GM12878 (cell line): ENCODE measurements at regions not wholly inside any gene's neighbourhood (a gene's known extent, or its start where the extent isn't known, plus 50 kb on each side); places are given as distances from the start of the nearest gene placed in this dataset.
A peak's percentile ranks its signal among the peaks of the same experiment; 100 is the strongest.

ENCODE experiments used
- CBFB ChIP-seq: IDR thresholded peaks from 2 replicates; pipeline ENCODE4 v1.6.1; 2016; ENCODE audit warnings: antibody characterized with exemption, low read depth
- CHD2 ChIP-seq: IDR thresholded peaks from 2 replicates; pipeline ENCODE4 v1.6.1; 2011; ENCODE audit warnings: low read depth, low read length, improper control_type of control experiment, borderline replicate concordance
- CTCF ChIP-seq, 3 experiments: IDR thresholded peaks in 2 of 3; conservative IDR thresholded peaks in 1 of 3; 2 replicates each; pipeline ENCODE4 v1.5.1; 2011; ENCODE audit warnings: low read depth in 3 of 3, low read length in 3 of 3, mild to moderate bottlenecking in 3 of 3, control low read depth in 2 of 3, moderate library complexity in 2 of 3, inconsistent platforms in 1 of 3, mixed read lengths in 1 of 3; ENCODE audit not compliant: control insufficient read depth in 2 of 3, insufficient read depth in 1 of 3; ENCODE audit errors: extremely low read depth in 1 of 3
- EED ChIP-seq: sonication (generic); IDR thresholded peaks from 2 replicates; pipeline ENCODE4 v1.6.1; 2016; ENCODE audit warnings: antibody characterized with exemption, low read depth
- HDAC6 ChIP-seq: fragments of 200-600 bp; sonication (generic); IDR thresholded peaks from one replicate; pipeline ENCODE4 v1.8.0; 2017; ENCODE audit warnings: antibody characterized with exemption; ENCODE audit not compliant: unreplicated experiment
- HDGF ChIP-seq: fragments of 450-650 bp; IDR thresholded peaks from 2 replicates; pipeline ENCODE4 v1.6.1; 2016; ENCODE audit warnings: antibody characterized with exemption
- IKZF1 ChIP-seq: fragments of 450-650 bp; conservative IDR thresholded peaks from 2 replicates; pipeline ENCODE4 v1.6.1; 2017; ENCODE audit warnings: antibody characterized with exemption, mild to moderate bottlenecking
- IRF3 ChIP-seq: fragments of 450-650 bp; IDR thresholded peaks from 2 replicates; pipeline ENCODE4 v1.6.1; 2014; ENCODE audit warnings: mild to moderate bottlenecking
- KAT2A ChIP-seq: conservative IDR thresholded peaks from 2 replicates; pipeline ENCODE4 v1.6.1; 2011; ENCODE audit warnings: low read depth, low read length; ENCODE audit not compliant: control insufficient read depth
- MTA3 ChIP-seq: IDR thresholded peaks from 2 replicates; pipeline ENCODE4 v1.6.1; 2012; ENCODE audit warnings: low read length, inconsistent platforms, borderline replicate concordance
- NFYB ChIP-seq: IDR thresholded peaks from 2 replicates; pipeline ENCODE4 v1.6.1; 2011; ENCODE audit warnings: low read depth, mild to moderate bottlenecking, low read length, improper control_type of control experiment, moderate library complexity; ENCODE audit not compliant: insufficient read depth
- NR2F1 ChIP-seq: fragments of 450-650 bp; conservative IDR thresholded peaks from 2 replicates; pipeline ENCODE4 v1.6.1; 2017; ENCODE audit warnings: mild to moderate bottlenecking
- NRF1 ChIP-seq: conservative IDR thresholded peaks from 2 replicates; pipeline ENCODE4 v1.6.1; 2011; ENCODE audit warnings: mild to moderate bottlenecking, low read depth, low read length, improper control_type of control experiment
- POLR2A ChIP-seq: IDR thresholded peaks from 2 replicates; pipeline ENCODE4 v1.6.1; 2011; ENCODE audit warnings: low read depth, mild to moderate bottlenecking, low read length
- RAD51 ChIP-seq: fragments of 450-650 bp; IDR thresholded peaks from 2 replicates; pipeline ENCODE4 v1.6.1; 2016; ENCODE audit warnings: moderate library complexity, mild to moderate bottlenecking, inconsistent platforms
- SMAD5 ChIP-seq: IDR thresholded peaks from 2 replicates; pipeline ENCODE4 v1.6.1; 2016; ENCODE audit warnings: antibody characterized with exemption, low read depth
- SMARCA5 ChIP-seq: fragments of 450-650 bp; IDR thresholded peaks from 2 replicates; pipeline ENCODE4 v1.6.1; 2017; ENCODE audit warnings: mild to moderate bottlenecking
- WRNIP1 ChIP-seq: IDR thresholded peaks from 2 replicates; pipeline ENCODE4 v1.6.1; 2011; ENCODE audit warnings: low read depth, low read length, improper control_type of control experiment, borderline replicate concordance
- ZBTB11 ChIP-seq: fragments of 450-650 bp; formaldehyde crosslinking; IDR thresholded peaks from 2 replicates; pipeline ENCODE4 v1.5.0; 2022; ENCODE audit warnings: mild to moderate bottlenecking, missing genetic modification characterization
- ZBTB4 ChIP-seq: fragments of 450-650 bp; formaldehyde crosslinking; IDR thresholded peaks from 2 replicates; pipeline ENCODE4 v1.4.0; 2022; ENCODE audit warnings: mild to moderate bottlenecking, moderate library complexity
- ZZZ3 ChIP-seq: IDR thresholded peaks from 2 replicates; pipeline ENCODE4 v1.6.1; 2011; ENCODE audit warnings: low read depth; ENCODE audit not compliant: control insufficient read depth, insufficient read length

GRCh38 chr14:105700622-105701288, 174.4 kb downstream of the TMEM121 start (continued):
- TF ChIP-seq ZBTB11 (0 out of 2 replicates have a peak, but pooled peaks have one; percentile 2), CTCF (IDR thresholded peaks at IDR 0.05 in 2 of 3, conservative IDR thresholded peaks at IDR 0.05 in 1 of 3; ENCODE audit: control insufficient read depth in 2 of 3, extremely low read depth in 1 of 3, insufficient read depth in 1 of 3, low read depth in 3 of 3, low read length in 3 of 3) (no peak), POLR2A (peak; percentile 67), HDGF (peak; percentile 99), SMARCA5 (no peak), CBFB (peak; percentile 76), WRNIP1 (no peak), NR2F1 (peak; percentile 94), RAD51 (peak; percentile 73), EED (peak; percentile 72; the same call in 1 of the 2 replicates), KAT2A (no peak), MTA3 (no peak), NRF1 (no peak), IRF3 (no peak), HDAC6 (no peak), CHD2 (no peak), SMAD5 (peak; percentile 73), NFYB (no peak), ZBTB4 (CRISPR knock-in tag) (0 out of 2 replicates have a peak, but pooled peaks have one; percentile 10), ZZZ3 (no peak), IKZF1 (peak; percentile 58)
